K562 (cell line): ENCODE measurements at regions not wholly inside any gene's neighbourhood (a gene's known extent, or its start where the extent isn't known, plus 50 kb on each side); places are given as distances from the start of the nearest gene placed in this dataset.

ENCODE experiments used
- COPS2 ChIP-seq: fragments of 450-650 bp; conservative IDR thresholded peaks from 2 replicates; pipeline ENCODE4 v1.6.1; 2016; ENCODE audit warnings: mild to moderate bottlenecking, moderate library complexity
- KAT7 ChIP-seq: sonication (generic); formaldehyde crosslinking; IDR thresholded peaks from 2 replicates; pipeline ENCODE4 v1.8.0; 2022; ENCODE audit warnings: missing genetic modification reagents, mild to moderate bottlenecking, borderline replicate concordance
- KDM5B ChIP-seq: fragments of 200-600 bp; sonication (generic); IDR thresholded peaks from 2 replicates; pipeline ENCODE4 v1.6.1; 2012; ENCODE audit warnings: low read depth, mild to moderate bottlenecking, moderate library complexity, low read length, control low read depth, inconsistent platforms; ENCODE audit not compliant: insufficient replicate concordance
- POLR2A ChIP-seq: fragments of 450-650 bp; conservative IDR thresholded peaks from 2 replicates; pipeline ENCODE4 v1.6.1; 2016
- TARDBP ChIP-seq: fragments of 450-650 bp; IDR thresholded peaks from 2 replicates; pipeline ENCODE4 v1.6.1; 2016
- TEAD1 ChIP-seq, 2 experiments: fragments of 450-650 bp in 1 of 2; sonication (generic) in 1 of 2; formaldehyde crosslinking; IDR thresholded peaks; 2 replicates each; pipeline versions ENCODE4 v1.4.0 to v1.8.0; 2020 to 2022; ENCODE audit warnings: mild to moderate bottlenecking in 2 of 2, missing genetic modification reagents in 1 of 2
- YBX1 ChIP-seq: fragments of 450-650 bp; IDR thresholded peaks from 2 replicates; pipeline ENCODE4 v1.7.1; 2016; ENCODE audit warnings: mild to moderate bottlenecking
- ZFP30 ChIP-seq: fragments of 250-450 bp; sonication (Bioruptor Pico); IDR thresholded peaks from 2 replicates; pipeline ENCODE4 v1.8.0; 2022; ENCODE audit warnings: moderate library complexity, mild to moderate bottlenecking, inconsistent platforms, borderline replicate concordance
- ZNF165 ChIP-seq: fragments of 250-450 bp; sonication (Bioruptor Pico); IDR thresholded peaks from 2 replicates; pipeline ENCODE4 v1.4.0; 2020; ENCODE audit warnings: borderline replicate concordance
- ZNF696 ChIP-seq: fragments of 250-450 bp; sonication (Bioruptor Pico); conservative IDR thresholded peaks from 2 replicates; pipeline ENCODE4 v1.4.0; 2020; ENCODE audit warnings: mild to moderate bottlenecking, moderate library complexity
- TF ChIP-seq, protein P1 (sequence below): fragments of 250-450 bp; sonication (Bioruptor Pico); IDR thresholded peaks from 2 replicates; pipeline ENCODE4 v1.5.0; 2021; ENCODE audit warnings: mild to moderate bottlenecking, moderate library complexity
- TF ChIP-seq, protein P2 (sequence below): fragments of 250-450 bp; sonication (Bioruptor Pico); IDR thresholded peaks from 2 replicates; pipeline ENCODE4 v1.8.0; 2021; ENCODE audit warnings: moderate library complexity, mild to moderate bottlenecking, inconsistent platforms
- TF ChIP-seq, protein P3 (sequence below): fragments of 200-800 bp; sonication (Bioruptor generic); IDR thresholded peaks from 2 replicates; pipeline ENCODE4 v1.6.1; 2017; ENCODE audit warnings: missing genetic modification characterization, missing compliant biosample characterization
- TF ChIP-seq, protein P4 (sequence below): conservative IDR thresholded peaks from 2 replicates; pipeline ENCODE4 v1.6.1; 2011; ENCODE audit warnings: low read depth, mild to moderate bottlenecking, low read length; ENCODE audit not compliant: control insufficient read depth
- TF ChIP-seq, protein P5 (sequence below), 2 experiments: fragments of 450-650 bp; IDR thresholded peaks; 2 replicates each; pipeline ENCODE4 v1.6.1; 2016

- no peak for TF ChIP-seq ZNF165 (CRISPR knock-in tag)
- TF ChIP-seq KAT7 (CRISPR knock-in tag), result no peak
- TF ChIP-seq, protein P1, sequence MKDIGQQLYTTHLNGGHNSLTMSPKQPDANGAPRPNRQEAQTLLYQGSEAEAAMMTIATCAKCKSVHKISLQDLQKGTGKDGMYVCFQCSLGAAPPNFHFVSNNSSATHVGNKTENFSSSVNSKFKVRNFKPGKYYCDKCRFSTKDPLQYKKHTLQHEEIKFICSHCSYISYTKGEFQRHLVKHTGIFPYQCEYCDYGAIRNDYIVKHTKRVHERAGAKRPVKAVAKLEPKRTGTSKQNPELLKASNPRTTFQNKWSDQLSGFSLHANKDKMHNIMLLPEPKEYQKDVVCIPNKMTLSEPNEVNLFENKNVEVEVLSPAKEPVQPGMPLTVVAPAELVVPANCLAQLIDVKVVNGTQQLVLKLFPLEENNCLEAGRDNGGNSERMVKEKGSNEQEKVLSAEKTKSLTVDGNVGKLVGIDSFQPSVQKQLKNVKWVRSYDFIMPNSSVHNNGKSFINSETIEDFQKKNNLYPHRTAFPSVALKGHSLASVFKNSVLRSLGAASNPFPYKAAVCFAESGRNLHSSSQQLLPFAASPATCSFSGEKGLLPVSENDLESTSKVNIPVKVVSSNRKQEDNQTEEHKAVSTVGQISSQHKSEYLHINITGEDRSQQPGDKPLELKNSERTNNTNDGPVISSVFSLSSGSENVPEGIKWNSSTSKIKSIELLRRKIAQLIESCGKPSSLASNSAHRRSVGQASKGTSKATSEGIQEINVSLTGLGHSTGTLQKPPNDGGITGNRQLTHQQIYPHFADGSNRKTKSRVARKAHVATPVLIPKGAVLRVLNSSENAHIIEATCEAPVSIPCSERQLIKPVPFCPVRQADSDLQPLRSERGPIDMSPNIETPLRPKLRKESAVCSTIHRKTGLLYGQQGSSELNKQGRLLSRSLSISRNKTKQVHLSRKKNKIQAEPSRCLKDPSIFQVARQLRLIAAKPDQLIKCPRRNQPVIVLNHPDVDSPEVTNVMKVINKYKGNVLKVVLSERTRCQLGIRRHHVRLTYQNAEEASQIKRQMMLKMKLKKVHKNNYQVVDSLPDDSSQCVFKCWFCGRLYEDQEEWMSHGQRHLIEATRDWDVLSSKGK (CRISPR knock-in tag), result no peak
- TF ChIP-seq, protein P2, sequence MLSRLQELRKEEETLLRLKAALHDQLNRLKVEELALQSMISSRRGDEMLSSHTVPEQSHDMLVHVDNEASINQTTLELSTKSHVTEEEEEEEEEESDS (CRISPR knock-in tag), result no peak
- TF ChIP-seq YBX1, result no peak
- no peak for TF ChIP-seq KDM5B
- TF ChIP-seq, protein P3, sequence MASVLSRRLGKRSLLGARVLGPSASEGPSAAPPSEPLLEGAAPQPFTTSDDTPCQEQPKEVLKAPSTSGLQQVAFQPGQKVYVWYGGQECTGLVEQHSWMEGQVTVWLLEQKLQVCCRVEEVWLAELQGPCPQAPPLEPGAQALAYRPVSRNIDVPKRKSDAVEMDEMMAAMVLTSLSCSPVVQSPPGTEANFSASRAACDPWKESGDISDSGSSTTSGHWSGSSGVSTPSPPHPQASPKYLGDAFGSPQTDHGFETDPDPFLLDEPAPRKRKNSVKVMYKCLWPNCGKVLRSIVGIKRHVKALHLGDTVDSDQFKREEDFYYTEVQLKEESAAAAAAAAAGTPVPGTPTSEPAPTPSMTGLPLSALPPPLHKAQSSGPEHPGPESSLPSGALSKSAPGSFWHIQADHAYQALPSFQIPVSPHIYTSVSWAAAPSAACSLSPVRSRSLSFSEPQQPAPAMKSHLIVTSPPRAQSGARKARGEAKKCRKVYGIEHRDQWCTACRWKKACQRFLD, result peak; percentile 85; the same call in 1 of the 2 replicates
- no peak for TF ChIP-seq POLR2A
- TF ChIP-seq, protein P4, sequence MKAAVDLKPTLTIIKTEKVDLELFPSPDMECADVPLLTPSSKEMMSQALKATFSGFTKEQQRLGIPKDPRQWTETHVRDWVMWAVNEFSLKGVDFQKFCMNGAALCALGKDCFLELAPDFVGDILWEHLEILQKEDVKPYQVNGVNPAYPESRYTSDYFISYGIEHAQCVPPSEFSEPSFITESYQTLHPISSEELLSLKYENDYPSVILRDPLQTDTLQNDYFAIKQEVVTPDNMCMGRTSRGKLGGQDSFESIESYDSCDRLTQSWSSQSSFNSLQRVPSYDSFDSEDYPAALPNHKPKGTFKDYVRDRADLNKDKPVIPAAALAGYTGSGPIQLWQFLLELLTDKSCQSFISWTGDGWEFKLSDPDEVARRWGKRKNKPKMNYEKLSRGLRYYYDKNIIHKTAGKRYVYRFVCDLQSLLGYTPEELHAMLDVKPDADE, result no peak
- no peak for TF ChIP-seq TARDBP
- no peak for TF ChIP-seq ZFP30 (CRISPR knock-in tag)
- TF ChIP-seq ZNF696 (CRISPR knock-in tag), result no peak
- TF ChIP-seq TEAD1 (CRISPR knock-in tag; IDR thresholded peaks at IDR 0.05), result peak; percentile 48 to 87; a peak in 2 of 4 replicates
- TF ChIP-seq, protein P5, sequence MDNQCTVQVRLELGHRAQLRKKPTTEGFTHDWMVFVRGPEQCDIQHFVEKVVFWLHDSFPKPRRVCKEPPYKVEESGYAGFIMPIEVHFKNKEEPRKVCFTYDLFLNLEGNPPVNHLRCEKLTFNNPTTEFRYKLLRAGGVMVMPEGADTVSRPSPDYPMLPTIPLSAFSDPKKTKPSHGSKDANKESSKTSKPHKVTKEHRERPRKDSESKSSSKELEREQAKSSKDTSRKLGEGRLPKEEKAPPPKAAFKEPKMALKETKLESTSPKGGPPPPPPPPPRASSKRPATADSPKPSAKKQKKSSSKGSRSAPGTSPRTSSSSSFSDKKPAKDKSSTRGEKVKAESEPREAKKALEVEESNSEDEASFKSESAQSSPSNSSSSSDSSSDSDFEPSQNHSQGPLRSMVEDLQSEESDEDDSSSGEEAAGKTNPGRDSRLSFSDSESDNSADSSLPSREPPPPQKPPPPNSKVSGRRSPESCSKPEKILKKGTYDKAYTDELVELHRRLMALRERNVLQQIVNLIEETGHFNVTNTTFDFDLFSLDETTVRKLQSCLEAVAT (IDR thresholded peaks at IDR 0.05), result no peak
- TF ChIP-seq COPS2, result no peak
- TF ChIP-seq, all 486 proteins: peak for 90
Measured at GRCh38 chr5:173454736-173455598, 126.8 kb upstream of the STC2 start (continued).
